Lower leg skin (tissue), 3 donors: ENCODE measurements at regions not wholly inside any gene's neighbourhood (a gene's known extent, or its start where the extent isn't known, plus 50 kb on each side); places are given as distances from the start of the nearest gene placed in this dataset.

ENCODE experiments used
- POLR2A ChIP-seq, 2 donors: fragments of 450-650 bp; IDR thresholded peaks; one replicate each; pipeline ENCODE4 v1.6.1; 2016 to 2017; ENCODE audit warnings: antibody characterized with exemption in 2 of 2, mild to moderate bottlenecking in 1 of 2, moderate library complexity in 1 of 2
- TF ChIP-seq, protein P1 (sequence below), 3 donors: fragments of 450-650 bp; IDR thresholded peaks; one replicate each; pipeline ENCODE4 v1.5.1; 2016; ENCODE audit warnings: antibody characterized with exemption in 3 of 3, mild to moderate bottlenecking in 3 of 3, moderate library complexity in 2 of 3

DNA sequence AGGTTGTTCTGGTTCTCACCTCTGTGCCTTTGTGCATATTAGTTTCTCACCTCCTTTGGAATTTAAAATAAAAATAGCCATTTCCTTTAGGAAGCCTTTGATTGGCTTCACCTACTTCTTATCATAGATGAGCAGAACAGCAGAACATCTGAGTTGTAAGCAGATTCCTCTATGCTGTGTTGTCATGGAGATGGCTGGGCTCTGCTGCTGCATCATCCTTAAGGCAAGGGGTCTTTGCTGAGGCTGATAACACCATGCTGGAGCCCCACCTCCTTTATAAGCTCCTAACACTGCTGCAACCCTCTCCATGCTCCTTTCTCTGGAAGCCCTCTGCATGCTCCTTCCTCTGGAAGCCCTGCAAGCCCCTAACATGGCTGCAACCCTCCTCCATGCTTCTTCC is 276.5 kb upstream of the TCF21 start:
- TF ChIP-seq, protein P1, sequence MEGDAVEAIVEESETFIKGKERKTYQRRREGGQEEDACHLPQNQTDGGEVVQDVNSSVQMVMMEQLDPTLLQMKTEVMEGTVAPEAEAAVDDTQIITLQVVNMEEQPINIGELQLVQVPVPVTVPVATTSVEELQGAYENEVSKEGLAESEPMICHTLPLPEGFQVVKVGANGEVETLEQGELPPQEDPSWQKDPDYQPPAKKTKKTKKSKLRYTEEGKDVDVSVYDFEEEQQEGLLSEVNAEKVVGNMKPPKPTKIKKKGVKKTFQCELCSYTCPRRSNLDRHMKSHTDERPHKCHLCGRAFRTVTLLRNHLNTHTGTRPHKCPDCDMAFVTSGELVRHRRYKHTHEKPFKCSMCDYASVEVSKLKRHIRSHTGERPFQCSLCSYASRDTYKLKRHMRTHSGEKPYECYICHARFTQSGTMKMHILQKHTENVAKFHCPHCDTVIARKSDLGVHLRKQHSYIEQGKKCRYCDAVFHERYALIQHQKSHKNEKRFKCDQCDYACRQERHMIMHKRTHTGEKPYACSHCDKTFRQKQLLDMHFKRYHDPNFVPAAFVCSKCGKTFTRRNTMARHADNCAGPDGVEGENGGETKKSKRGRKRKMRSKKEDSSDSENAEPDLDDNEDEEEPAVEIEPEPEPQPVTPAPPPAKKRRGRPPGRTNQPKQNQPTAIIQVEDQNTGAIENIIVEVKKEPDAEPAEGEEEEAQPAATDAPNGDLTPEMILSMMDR (IDR thresholded peaks at IDR 0.05) = no peak
- no peak for TF ChIP-seq POLR2A (IDR thresholded peaks at IDR 0.05)
